Esophagus squamous epithelium (tissue), 4 donors: ENCODE measurements at regions not wholly inside any gene's neighbourhood (a gene's known extent, or its start where the extent isn't known, plus 50 kb on each side); places are given as distances from the start of the nearest gene placed in this dataset.

Experiments used
- POLR2A ChIP-seq, 4 donors: fragments of 450-650 bp; IDR thresholded peaks; one replicate each; pipeline ENCODE4 v1.6.1; 2017; ENCODE audit warnings: antibody characterized with exemption in 4 of 4, mild to moderate bottlenecking in 4 of 4, moderate library complexity in 3 of 4
- TF ChIP-seq, protein P1 (sequence below), 6 experiments: fragments of 450-650 bp in 4 of 6; fragments of 200-600 bp in 2 of 6; sonication (generic) in 2 of 6; IDR thresholded peaks; one replicate each; pipeline ENCODE4 v1.5.1; 2016 to 2019; ENCODE audit warnings: antibody characterized with exemption in 6 of 6, mild to moderate bottlenecking in 4 of 6, moderate library complexity in 4 of 6

DNA sequence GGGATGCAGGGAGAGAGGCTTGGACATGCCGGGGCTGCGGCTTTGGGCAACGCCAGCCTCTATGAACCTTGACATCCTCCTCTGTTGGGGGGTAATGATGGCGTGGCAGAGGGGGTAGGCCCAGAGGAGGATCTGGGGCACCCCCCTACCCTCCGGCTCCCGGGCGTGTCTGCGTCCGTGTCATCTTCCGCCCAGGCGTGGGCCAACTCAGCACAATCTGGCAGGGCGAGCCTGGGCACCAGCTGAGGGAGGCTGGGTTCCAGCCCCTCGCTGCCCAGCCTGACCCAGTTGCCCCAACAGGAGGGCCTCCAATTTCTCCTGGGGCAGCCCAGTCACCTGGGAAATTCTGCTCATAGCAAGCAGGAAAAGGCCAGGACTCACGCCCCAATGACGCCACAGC is 62.9 kb upstream of the IL17B start:
- TF ChIP-seq, protein P1, sequence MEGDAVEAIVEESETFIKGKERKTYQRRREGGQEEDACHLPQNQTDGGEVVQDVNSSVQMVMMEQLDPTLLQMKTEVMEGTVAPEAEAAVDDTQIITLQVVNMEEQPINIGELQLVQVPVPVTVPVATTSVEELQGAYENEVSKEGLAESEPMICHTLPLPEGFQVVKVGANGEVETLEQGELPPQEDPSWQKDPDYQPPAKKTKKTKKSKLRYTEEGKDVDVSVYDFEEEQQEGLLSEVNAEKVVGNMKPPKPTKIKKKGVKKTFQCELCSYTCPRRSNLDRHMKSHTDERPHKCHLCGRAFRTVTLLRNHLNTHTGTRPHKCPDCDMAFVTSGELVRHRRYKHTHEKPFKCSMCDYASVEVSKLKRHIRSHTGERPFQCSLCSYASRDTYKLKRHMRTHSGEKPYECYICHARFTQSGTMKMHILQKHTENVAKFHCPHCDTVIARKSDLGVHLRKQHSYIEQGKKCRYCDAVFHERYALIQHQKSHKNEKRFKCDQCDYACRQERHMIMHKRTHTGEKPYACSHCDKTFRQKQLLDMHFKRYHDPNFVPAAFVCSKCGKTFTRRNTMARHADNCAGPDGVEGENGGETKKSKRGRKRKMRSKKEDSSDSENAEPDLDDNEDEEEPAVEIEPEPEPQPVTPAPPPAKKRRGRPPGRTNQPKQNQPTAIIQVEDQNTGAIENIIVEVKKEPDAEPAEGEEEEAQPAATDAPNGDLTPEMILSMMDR (IDR thresholded peaks at IDR 0.05) = no peak
- TF ChIP-seq POLR2A (IDR thresholded peaks at IDR 0.05) = no peak
